ENCODE measurements at regions not wholly inside any gene's neighbourhood (a gene's known extent, or its start where the extent isn't known, plus 50 kb on each side); places are given as distances from the start of the nearest gene placed in this dataset.

DNA sequence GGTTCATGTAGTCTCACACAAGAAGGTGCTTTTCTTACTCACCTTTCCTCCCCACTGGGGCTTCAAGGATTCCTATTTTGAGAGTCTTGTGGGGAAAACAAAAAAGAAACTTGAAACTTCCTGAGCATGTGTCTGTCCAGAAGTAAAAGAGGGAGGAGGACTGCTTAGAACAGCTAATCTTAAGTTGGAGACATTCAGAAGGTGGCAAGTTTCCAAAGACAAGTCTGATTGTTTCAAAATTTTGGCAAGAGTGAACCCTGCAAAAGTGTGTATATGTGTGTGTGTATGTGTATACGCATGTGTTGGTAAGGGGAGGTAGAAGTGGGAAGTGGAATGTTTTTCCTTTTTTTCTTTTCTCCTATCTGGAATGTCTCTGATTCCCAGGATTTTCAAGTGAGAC lies 189.0 kb upstream of the FRMPD4 start:
- TF ChIP-seq CTCF (IDR thresholded peaks at IDR 0.05 in 4 of 5, conservative IDR thresholded peaks at IDR 0.05 in 1 of 5) = no peak
- no peak for TF ChIP-seq POLR2A (IDR thresholded peaks at IDR 0.05)

All from gastrocnemius medialis (tissue), 4 donors.